Stimulated activated CD4-positive, alpha-beta T cell treated with anti-CD3 and anti-CD28 coated beads, Interleukin-1b, Interleukin-23, amount 100 ng/mL, for 24 hours (primary cell): ENCODE measurements at regions not wholly inside any gene's neighbourhood (a gene's known extent, or its start where the extent isn't known, plus 50 kb on each side); places are given as distances from the start of the nearest gene placed in this dataset.
"Not testable (repeated sequence)": the region's sequence is repeated elsewhere in the genome, so short reads cannot be mapped to it uniquely, and the experiment has no call there.

ENCODE experiments used
- DNase-seq, 4 experiments: peaks; one replicate each; pipeline ENCODE4 v3.0.0-alpha.2; 2020; ENCODE audit warnings: low read depth in 4 of 4, low spot score in 1 of 4

DNA sequence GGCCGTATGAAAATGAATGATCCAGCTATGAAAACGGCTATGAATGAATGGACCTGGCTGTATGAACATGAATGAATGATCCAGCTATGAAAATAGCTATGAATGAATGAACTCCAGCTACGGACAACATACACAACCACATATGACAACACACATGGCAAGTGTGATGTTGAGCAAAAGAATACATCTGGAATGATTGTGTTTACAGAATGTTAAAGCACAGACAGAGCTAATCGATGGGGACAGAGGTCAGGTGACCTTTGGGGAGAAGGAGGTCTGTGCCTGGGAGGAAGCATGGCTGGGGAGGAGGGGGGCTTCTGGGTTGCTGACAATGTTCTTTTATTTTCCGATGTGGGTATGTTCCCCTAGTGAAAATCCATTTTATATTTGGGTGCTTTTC, 174.0 kb upstream of the WSCD1 start:
- DNase-seq: no peak

GRCh38 chr17:5897275-5897911, 172.8 kb upstream of the WSCD1 start:
- DNase-seq: no peak

DNA sequence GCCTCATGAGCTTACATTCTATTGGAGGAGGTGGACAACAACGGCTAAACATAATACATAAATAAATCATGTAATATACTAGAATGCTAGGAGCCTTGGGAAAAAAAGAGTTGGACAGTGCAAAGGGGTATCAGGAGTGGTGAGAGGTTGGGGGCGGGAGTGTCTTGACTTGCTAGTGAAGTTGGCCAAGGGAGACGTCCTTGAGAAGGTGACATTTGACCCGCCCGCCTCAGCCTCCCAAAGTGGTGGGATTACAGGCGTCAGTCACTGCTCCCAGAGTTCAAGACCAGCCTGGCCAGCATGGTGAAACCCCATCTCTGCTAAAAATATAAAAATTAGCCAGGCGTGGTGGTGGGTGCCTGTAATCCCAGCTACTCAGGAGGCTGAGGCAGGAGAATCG, 172.2 kb upstream of the WSCD1 start:
- not testable (repeated sequence) for DNase-seq

- no peak for DNase-seq
Observed at GRCh38 chr17:5898406-5898805, 171.8 kb upstream of the WSCD1 start.

GRCh38 chr17:5899496-5900195, 170.5 kb upstream of the WSCD1 start:
- no peak for DNase-seq

DNA sequence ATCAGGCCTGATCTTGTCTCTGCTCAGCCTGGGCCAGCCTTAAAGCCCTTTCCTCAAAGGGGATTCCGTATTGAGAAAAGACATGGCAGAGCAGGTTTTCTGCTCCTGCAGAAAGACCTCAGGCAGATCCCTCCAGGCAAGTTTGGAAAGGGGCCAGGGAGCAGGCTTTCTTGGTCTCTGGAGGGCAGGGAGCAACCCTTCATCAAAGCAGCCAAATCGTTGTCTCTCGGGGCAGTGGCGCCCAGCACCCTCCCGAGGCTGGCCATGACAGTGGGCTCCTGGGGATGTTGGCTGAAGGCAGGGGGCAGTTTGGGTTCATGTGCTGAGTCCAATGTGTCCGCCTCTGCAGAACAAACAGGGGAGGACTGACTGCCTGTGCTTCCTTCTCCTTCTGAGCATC, 168.4 kb upstream of the WSCD1 start:
- no peak for DNase-seq

- DNase-seq: no peak
Observed at GRCh38 chr17:5902181-5903140, 167.7 kb upstream of the WSCD1 start.

GRCh38 chr17:5911919-5912318, 158.3 kb upstream of the WSCD1 start:
- no peak for DNase-seq

DNA sequence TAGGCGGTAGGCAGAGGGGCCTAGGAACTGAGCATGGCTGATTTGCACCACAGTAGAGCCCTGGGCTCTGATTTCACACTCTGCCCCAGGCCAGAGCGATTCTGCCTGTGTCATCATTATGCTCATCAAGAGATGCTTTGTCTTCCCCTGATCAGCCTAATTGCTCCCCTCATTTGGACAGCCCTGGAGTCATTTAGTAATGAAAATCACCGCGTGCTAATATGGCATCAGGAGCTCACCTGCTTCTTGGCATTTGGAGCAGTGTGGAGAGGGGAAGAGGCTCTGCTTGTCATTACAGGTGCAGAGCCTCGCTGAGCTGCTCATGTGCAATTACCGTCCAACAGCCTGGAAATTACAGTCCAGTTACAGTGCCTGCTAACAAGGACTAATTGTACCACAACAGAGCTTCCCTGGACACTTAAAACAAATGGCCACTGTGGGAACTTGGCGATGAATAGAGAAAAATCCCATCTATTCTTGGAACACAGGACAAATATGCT, 157.1 kb upstream of the WSCD1 start:
- no peak for DNase-seq

GRCh38 chr17:5913641-5914040, 156.5 kb upstream of the WSCD1 start:
- no peak for DNase-seq

DNA sequence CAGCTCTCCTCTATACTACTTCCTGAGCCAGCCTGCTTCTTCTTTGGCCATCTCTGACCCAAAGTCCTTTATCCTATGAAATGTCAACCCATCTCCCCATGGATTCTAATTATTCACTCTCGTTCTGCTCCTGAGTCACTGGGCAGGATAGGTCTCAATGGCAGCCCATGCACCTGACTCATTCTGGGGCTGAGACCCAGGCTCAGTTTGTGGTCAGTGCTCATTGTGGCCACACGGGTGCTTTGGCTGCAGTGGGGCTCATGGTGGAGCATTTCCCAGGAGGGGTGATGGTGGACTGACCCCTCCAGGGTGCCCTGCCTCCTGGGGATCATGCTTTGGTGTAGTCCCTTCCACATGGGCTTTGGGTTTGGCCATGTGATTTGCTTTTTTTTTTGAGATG, 154.8 kb upstream of the WSCD1 start:
- no peak for DNase-seq

DNA sequence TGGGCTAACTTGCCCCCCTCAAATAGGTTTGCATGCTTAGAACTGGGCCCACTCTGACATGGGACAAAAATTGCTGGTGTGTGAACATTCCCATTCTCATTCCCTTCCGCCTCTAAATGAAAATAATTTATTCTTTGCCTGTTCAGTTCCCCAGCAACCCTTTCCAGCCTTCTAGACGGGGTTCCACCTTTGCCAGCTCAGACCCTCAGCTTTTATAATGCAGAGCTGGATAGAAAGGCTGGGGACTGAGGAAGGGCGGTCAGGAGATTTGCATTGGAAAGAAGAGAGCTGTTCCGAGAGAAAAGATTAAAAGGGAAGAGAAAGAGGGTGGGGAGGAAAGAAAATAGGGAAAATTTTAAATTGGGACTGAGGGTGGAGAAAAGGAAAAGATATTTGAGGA, 151.1 kb upstream of the WSCD1 start:
- no peak for DNase-seq

DNA sequence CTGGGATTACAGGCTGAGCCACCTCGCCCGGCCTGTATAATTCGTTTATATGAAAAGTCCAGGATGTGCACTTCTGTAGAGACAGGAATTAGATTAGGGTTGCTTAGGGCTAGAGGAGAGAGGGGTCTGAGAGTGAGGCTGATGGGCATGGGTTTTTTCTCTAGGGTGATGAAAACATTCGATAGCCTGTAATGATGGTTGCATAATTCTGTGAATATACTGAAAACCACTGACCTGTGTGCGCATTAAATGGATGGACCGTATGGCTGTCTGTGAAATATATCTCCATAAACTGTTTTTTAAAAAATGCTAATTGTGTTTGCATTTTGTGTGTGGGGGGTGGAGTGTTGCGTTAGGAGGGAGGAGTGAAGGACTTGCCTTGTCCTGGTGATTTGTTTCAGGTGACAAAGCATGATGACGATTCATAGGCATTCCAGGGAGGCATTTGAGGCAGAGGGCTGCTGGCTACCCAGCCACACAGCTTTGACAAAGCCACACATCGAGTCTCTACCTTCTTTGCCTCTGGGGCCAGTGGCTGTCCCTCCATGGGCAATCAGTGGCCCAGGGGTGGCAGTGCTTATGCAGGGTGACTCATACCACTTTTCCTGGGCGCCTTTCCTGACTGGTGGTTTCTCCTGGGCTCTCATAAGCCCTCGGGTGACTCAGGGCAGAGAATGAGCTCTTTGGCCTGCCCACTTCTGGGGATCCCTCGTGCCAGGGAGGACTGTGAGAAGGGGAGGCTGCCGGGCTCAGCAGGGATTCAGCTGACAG, 148.5 kb upstream of the WSCD1 start:
- no peak for DNase-seq

DNA sequence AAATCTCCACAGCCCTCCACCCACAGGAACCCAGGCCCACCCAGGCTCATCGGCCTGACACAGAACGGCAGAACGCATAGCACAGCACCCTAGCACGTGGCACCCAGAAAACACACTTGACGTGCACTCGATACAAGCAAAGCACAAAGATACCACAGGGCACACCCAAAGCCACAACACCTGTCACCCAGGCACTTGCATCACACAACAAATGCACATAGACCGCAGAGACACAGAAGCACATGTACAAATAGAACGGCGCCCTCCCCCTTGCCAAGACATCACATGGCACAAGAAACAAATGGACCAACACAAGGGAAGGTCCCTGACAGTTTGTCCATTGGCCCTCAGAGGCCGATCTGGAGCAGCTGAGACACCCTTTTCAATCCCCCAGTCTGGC, 147.7 kb upstream of the WSCD1 start:
- no peak for DNase-seq

GRCh38 chr17:5929721-5930120, 140.5 kb upstream of the WSCD1 start:
- no peak for DNase-seq

- DNase-seq: not testable (repeated sequence)
Observed at GRCh38 chr17:5930555-5930954, 139.6 kb upstream of the WSCD1 start.

GRCh38 chr17:5931616-5932015, 138.6 kb upstream of the WSCD1 start:
- DNase-seq: no peak

- DNase-seq: no peak
Observed at GRCh38 chr17:5933430-5933829, 136.7 kb upstream of the WSCD1 start.

GRCh38 chr17:5941258-5941657, 128.9 kb upstream of the WSCD1 start:
- DNase-seq: no peak

DNA sequence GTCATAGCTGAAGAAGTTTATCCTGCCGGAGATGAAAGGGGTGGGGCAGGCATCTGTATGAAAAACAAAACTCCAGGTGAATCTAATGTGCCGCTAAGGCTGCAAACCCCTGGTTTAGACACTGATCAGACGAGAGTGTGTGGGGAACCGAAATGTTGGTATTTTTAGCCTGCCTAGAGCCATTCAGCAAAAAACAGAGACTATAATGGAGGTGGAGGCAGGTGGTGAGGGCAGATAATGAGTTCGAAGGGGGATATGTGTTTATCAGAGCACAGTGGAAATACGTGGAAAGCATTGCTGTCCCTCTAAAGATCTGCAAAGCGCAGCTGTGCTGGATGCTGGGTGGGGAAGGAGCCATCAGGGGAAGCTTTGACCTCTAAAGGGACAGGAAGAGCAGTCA, 127.5 kb upstream of the WSCD1 start:
- no peak for DNase-seq

GRCh38 chr17:5943232-5943631, 126.9 kb upstream of the WSCD1 start:
- DNase-seq: no peak
